ENCODE measurements at regions not wholly inside any gene's neighbourhood (a gene's known extent, or its start where the extent isn't known, plus 50 kb on each side); places are given as distances from the start of the nearest gene placed in this dataset.

- TF ChIP-seq TEAD4 (IDR thresholded peaks at IDR 0.05) (peak; percentile 40; the same call in 1 of the 2 replicates), NFIC (IDR thresholded peaks at IDR 0.05) (no peak), USF1 (IDR thresholded peaks at IDR 0.05) (no peak), ZBTB7A (IDR thresholded peaks at IDR 0.05; ENCODE audit: low read depth) (no peak), REST (IDR thresholded peaks at IDR 0.05; ENCODE audit: low read depth) (no peak), FOXM1 (IDR thresholded peaks at IDR 0.05; ENCODE audit: borderline replicate concordance, low read depth) (no peak), MAX (IDR thresholded peaks at IDR 0.05) (no peak)
Observed at GRCh38 chr3:17833786-17834559, 91.5 kb upstream of the TBC1D5 start.

GRCh38 chr3:17832016-17832415 lies 89.6 kb upstream of the TBC1D5 start:
- TF ChIP-seq MAX (IDR thresholded peaks at IDR 0.05) (no peak), TCF12 (IDR thresholded peaks at IDR 0.05; ENCODE audit: low read depth) (no peak), TAF1 (IDR thresholded peaks at IDR 0.05; ENCODE audit: low read depth) (no peak), REST (IDR thresholded peaks at IDR 0.05; ENCODE audit: low read depth) (no peak), RAD21 (IDR thresholded peaks at IDR 0.05; ENCODE audit: low read depth) (no peak), YY1 (IDR thresholded peaks at IDR 0.05; ENCODE audit: low read depth) (no peak), EGR1 (IDR thresholded peaks at IDR 0.05) (no peak), CEBPB (IDR thresholded peaks at IDR 0.05) (no peak), CREB1 (IDR thresholded peaks at IDR 0.05; ENCODE audit: low read depth) (no peak), USF1 (IDR thresholded peaks at IDR 0.05) (no peak), FOXM1 (IDR thresholded peaks at IDR 0.05; ENCODE audit: borderline replicate concordance, low read depth) (no peak), ZBTB7A (IDR thresholded peaks at IDR 0.05; ENCODE audit: low read depth) (no peak), TEAD4 (IDR thresholded peaks at IDR 0.05) (no peak), EP300 (IDR thresholded peaks at IDR 0.05; ENCODE audit: borderline replicate concordance) (no peak), NFIC (IDR thresholded peaks at IDR 0.05) (no peak)

- TF ChIP-seq TAF1 (IDR thresholded peaks at IDR 0.05; ENCODE audit: low read depth) (no peak), TCF12 (IDR thresholded peaks at IDR 0.05; ENCODE audit: low read depth) (no peak), EP300 (IDR thresholded peaks at IDR 0.05; ENCODE audit: borderline replicate concordance) (no peak), FOXM1 (IDR thresholded peaks at IDR 0.05; ENCODE audit: borderline replicate concordance, low read depth) (no peak), ZBTB7A (IDR thresholded peaks at IDR 0.05; ENCODE audit: low read depth) (no peak), RAD21 (IDR thresholded peaks at IDR 0.05; ENCODE audit: low read depth) (no peak), CEBPB (IDR thresholded peaks at IDR 0.05) (no peak), REST (IDR thresholded peaks at IDR 0.05; ENCODE audit: low read depth) (no peak), EGR1 (IDR thresholded peaks at IDR 0.05) (no peak), NFIC (IDR thresholded peaks at IDR 0.05) (no peak), USF1 (IDR thresholded peaks at IDR 0.05) (no peak), CREB1 (IDR thresholded peaks at IDR 0.05; ENCODE audit: low read depth) (no peak), TEAD4 (IDR thresholded peaks at IDR 0.05) (no peak), MAX (IDR thresholded peaks at IDR 0.05) (no peak), YY1 (IDR thresholded peaks at IDR 0.05; ENCODE audit: low read depth) (no peak)
Observed at GRCh38 chr3:17831366-17831765, 88.9 kb upstream of the TBC1D5 start.

All from Ishikawa (cell line).